CD4-positive, alpha-beta T cell treated with Interleukin-2 at 100 ng/mL for 4 hours (primary cell): ENCODE measurements at regions not wholly inside any gene's neighbourhood (a gene's known extent, or its start where the extent isn't known, plus 50 kb on each side); places are given as distances from the start of the nearest gene placed in this dataset.

Experiments used
- DNase-seq: peaks from one replicate; pipeline ENCODE4 v3.0.0-alpha.2; 2020; ENCODE audit warnings: low spot score

- no peak for DNase-seq
Measured at GRCh38 chr9:36764364-36765076, 191.8 kb downstream of the MELK start.

GRCh38 chr9:36765077-36765390 lies 192.3 kb downstream of the MELK start:
- DNase-seq = no peak

- peak; percentile 95 for DNase-seq
Measured at GRCh38 chr9:36765468-36766341, 193.0 kb downstream of the MELK start.

GRCh38 chr9:36768677-36769076 lies 196.0 kb downstream of the MELK start:
- no peak for DNase-seq

GRCh38 chr9:36770025-36770424 lies 197.3 kb downstream of the MELK start:
- DNase-seq = no peak

GRCh38 chr9:36772449-36773403 lies 200.0 kb downstream of the MELK start:
- DNase-seq = no peak

- DNase-seq = no peak
Measured at GRCh38 chr9:36778682-36779081, 206.0 kb downstream of the MELK start.

- DNase-seq = no peak
Measured at GRCh38 chr9:36779582-36779981, 206.9 kb downstream of the MELK start.

- DNase-seq = no peak
Measured at GRCh38 chr9:36780186-36780585, 207.5 kb downstream of the MELK start.

GRCh38 chr9:36781533-36781932 lies 208.8 kb downstream of the MELK start:
- no peak for DNase-seq
